Loucy (cell line): ENCODE measurements at regions not wholly inside any gene's neighbourhood (a gene's known extent, or its start where the extent isn't known, plus 50 kb on each side); places are given as distances from the start of the nearest gene placed in this dataset.

Source experiments
- H2AFZ ChIP-seq: fragments of 200-600 bp; sonication (generic); 2 replicates; pipeline ENCODE4 v1.6.0; 2016; ENCODE audit warnings: antibody characterized with exemption, mild to moderate bottlenecking, low read length, moderate library complexity
- H3F3A ChIP-seq: fragments of 200-600 bp; 2 replicates; pipeline ENCODE4 v1.6.0; 2016; ENCODE audit warnings: antibody characterized with exemption, low read depth, mild to moderate bottlenecking
- H3K27me3 ChIP-seq: fragments of 200-600 bp; sonication (generic); 2 replicates; pipeline ENCODE4 v1.6.1; 2014; ENCODE audit warnings: low read length, mild to moderate bottlenecking; ENCODE audit not compliant: insufficient read depth, poor library complexity, severe bottlenecking
- H3K36me3 ChIP-seq: fragments of 200-600 bp; sonication (generic); 2 replicates; pipeline ENCODE4 v1.6.1; 2016; ENCODE audit warnings: low read length; ENCODE audit not compliant: insufficient read depth
- H3K4me1 ChIP-seq: fragments of 200-600 bp; sonication (generic); 2 replicates; pipeline ENCODE4 v1.5.1; 2014; ENCODE audit warnings: low read length, mild to moderate bottlenecking; ENCODE audit not compliant: insufficient read depth, poor library complexity, severe bottlenecking
- H3K4me2 ChIP-seq: fragments of 200-600 bp; sonication (generic); 2 replicates; pipeline ENCODE4 v1.6.0; 2014; ENCODE audit warnings: antibody characterized with exemption, low read length, low read depth, mild to moderate bottlenecking; ENCODE audit not compliant: poor library complexity, severe bottlenecking
- H3K4me3 ChIP-seq: fragments of 200-600 bp; sonication (generic); 2 replicates; pipeline ENCODE4 v1.5.1; 2014; ENCODE audit warnings: low read length, mild to moderate bottlenecking, mixed read lengths; ENCODE audit not compliant: poor library complexity, severe bottlenecking
- H3K79me2 ChIP-seq: fragments of 200-600 bp; sonication (generic); 2 replicates; pipeline ENCODE4 v1.6.1; 2014; ENCODE audit warnings: low read length; ENCODE audit not compliant: insufficient read depth
- H3K9ac ChIP-seq: fragments of 200-600 bp; sonication (generic); 2 replicates; pipeline ENCODE4 v1.6.0; 2014; ENCODE audit warnings: mild to moderate bottlenecking, low read depth, low read length, moderate library complexity; ENCODE audit not compliant: poor library complexity, severe bottlenecking
- H3K9me2 ChIP-seq: fragments of 200-600 bp; sonication (generic); replicated peaks from 2 replicates; pipeline ENCODE4 v1.6.1; 2016; ENCODE audit warnings: low read depth, low read length, mixed read lengths
- H3K9me3 ChIP-seq: fragments of 200-600 bp; sonication (generic); 2 replicates; pipeline ENCODE4 v1.6.1; 2014; ENCODE audit warnings: mild to moderate bottlenecking, antibody characterized with exemption, low read length, low read depth; ENCODE audit not compliant: insufficient read depth
- H4K20me1 ChIP-seq: fragments of 200-600 bp; sonication (generic); 2 replicates; pipeline ENCODE4 v1.6.0; 2014; ENCODE audit warnings: antibody characterized with exemption, low read length, mild to moderate bottlenecking; ENCODE audit not compliant: insufficient read depth, poor library complexity, severe bottlenecking
- CTCF ChIP-seq: fragments of 200-600 bp; sonication (generic); conservative IDR thresholded peaks from 2 replicates; pipeline ENCODE4 v1.5.1; 2014; ENCODE audit warnings: mild to moderate bottlenecking, antibody characterized with exemption, low read length
- EZH2phosphoT487 ChIP-seq: fragments of 200-600 bp; IDR thresholded peaks from 2 replicates; pipeline ENCODE4 v1.6.1; 2018; ENCODE audit warnings: antibody characterized with exemption, mild to moderate bottlenecking, moderate library complexity, borderline replicate concordance

GRCh38 chr7:25759748-25760147, 392.2 kb upstream of the NFE2L3 start:
- Histone ChIP-seq H3K9me3 (no peaks in the 10 kb centered on the region), H3K9ac (no peak overlapping the region), H2AFZ (no peak overlapping the region), H3K4me2 (no peak overlapping the region), H3K4me3 (no peak overlapping the region), H3K9me2 (no peaks in the 10 kb centered on the region), H3K4me1 (no peaks in the 10 kb centered on the region), H4K20me1 (no peaks in the 10 kb centered on the region), H3K27me3 (no peaks in the 10 kb centered on the region), H3F3A (no peaks in the 10 kb centered on the region), H3K36me3 (no peaks in the 10 kb centered on the region), H3K79me2 (no peaks in the 10 kb centered on the region)
- TF ChIP-seq EZH2phosphoT487 (no peak), CTCF (no peak)

GRCh38 chr7:25762511-25763462, 389.2 kb upstream of the NFE2L3 start:
- Histone ChIP-seq H3F3A (no peaks in the 10 kb centered on the region), H3K9me2 (no peaks in the 10 kb centered on the region), H3K4me1 (no peaks in the 10 kb centered on the region), H3K9ac (no peak overlapping the region), H3K4me2 (no peak overlapping the region), H3K4me3 (no peak overlapping the region), H3K27me3 (no peaks in the 10 kb centered on the region), H2AFZ (no peak overlapping the region), H3K9me3 (no peaks in the 10 kb centered on the region), H4K20me1 (no peaks in the 10 kb centered on the region), H3K36me3 (no peaks in the 10 kb centered on the region), H3K79me2 (no peaks in the 10 kb centered on the region)
- TF ChIP-seq CTCF: no peak

- Histone ChIP-seq H3K4me3 (no peak overlapping the region), H3K4me1 (no peaks in the 10 kb centered on the region), H3F3A (no peaks in the 10 kb centered on the region), H3K9ac (no peak overlapping the region), H3K36me3 (no peaks in the 10 kb centered on the region), H2AFZ (no peak overlapping the region), H3K27me3 (no peaks in the 10 kb centered on the region), H3K9me3 (no peaks in the 10 kb centered on the region), H3K9me2 (no peaks in the 10 kb centered on the region), H3K79me2 (no peaks in the 10 kb centered on the region), H3K4me2 (no peak overlapping the region), H4K20me1 (no peaks in the 10 kb centered on the region)
- TF ChIP-seq CTCF (no peak), EZH2phosphoT487 (no peak)
Measured at GRCh38 chr7:25763463-25763860, 388.5 kb upstream of the NFE2L3 start.
